KG1 (cell line): ENCODE measurements at regions not wholly inside any gene's neighbourhood (a gene's known extent, or its start where the extent isn't known, plus 50 kb on each side); places are given as distances from the start of the nearest gene placed in this dataset.

Experiments used
- DNase-seq: peaks from one replicate; lab custom pipeline; 2025; lab: John Stamatoyannopoulos, UW

DNA sequence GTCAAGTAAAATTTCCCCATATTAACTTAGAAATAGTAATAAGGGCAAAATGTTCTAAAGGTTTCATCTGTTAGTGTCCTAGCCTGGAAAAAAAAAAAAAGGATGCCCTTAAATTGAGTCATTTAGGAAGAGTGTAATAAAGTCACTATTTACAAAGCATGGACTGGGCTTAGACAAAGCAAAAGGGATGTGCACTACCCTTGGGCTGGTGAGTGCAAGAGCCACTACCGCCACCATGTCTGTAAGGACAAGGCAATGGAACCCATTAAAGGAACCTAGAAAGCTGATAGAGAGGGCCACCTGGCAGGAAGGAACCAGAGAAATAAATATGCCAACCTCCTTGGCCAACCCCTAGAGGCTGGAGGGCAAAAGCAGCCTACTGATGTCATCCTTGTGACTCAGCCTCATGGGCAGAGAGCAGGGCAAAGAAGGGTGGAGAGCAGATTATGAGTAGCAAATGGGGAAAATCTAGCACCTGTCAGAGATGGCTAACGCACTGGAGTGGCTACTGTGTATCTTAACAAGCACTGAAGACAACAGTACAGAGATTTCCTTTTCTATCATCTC is 59.5 kb upstream of the FUT8 start:
- DNase-seq: no peak

DNA sequence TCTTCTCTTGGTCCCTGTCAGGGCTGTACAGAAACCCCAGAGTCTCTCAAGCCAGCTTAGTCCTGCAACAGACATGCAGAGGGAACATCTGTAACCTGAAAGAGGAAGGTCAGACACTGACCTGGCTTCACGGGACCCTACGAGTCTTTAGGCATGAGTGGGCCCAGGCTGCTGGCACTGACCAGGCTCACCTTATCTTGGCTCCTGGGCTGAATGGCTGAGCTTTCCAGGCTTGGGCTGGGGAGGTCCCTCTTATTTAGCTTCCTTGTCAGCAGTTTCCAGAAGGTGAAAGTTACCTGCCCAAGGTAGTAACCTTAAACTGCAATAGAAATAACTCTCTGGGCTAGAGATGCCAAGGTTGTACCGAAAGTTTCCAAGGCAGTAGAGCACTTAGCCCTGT is 58.4 kb upstream of the FUT8 start:
- no peak for DNase-seq

DNA sequence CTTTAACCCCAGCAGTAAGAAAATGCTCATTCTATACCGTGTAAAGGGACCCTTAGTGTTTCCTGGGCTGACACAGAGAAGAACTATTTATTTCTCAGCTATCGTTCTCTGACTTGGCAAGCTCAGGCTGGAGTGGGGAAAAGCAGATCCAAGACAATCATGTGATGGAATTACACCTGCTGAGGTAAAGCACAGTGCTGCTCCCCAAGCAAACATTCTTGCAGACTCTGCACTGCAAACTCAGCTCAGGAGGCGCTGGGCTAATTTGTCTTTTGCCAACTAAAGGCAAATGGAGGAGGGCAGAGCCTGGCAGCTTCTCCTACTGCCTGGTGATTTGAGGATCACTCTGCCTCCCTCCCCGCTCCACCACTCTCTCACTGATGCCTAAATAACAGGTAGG is 57.8 kb upstream of the FUT8 start:
- no peak for DNase-seq

DNA sequence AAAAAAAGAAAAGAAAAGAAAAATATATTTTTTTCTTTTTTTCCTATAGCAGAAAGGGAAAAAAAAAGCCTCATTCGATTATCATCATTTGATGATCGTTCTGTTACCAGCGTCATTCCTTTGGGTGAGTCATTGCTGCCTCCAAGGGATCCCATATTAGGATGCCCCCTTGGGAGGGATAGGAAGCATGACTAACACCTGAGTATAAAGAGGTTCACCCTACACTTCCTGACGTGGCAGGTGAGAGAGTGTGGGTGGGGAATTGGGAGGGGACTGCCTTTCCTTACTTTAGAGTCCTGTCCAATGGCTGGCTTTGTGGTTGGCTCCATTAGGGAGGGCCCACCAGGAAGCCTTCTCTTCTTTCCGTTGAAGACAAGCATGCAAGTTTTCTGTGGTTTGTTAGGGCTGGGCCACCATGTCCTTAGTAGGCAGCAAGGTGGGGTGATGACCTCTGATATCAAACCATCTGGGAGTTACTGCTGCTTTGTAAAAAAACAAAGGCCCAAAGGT is 56.1 kb upstream of the FUT8 start:
- DNase-seq: no peak

DNA sequence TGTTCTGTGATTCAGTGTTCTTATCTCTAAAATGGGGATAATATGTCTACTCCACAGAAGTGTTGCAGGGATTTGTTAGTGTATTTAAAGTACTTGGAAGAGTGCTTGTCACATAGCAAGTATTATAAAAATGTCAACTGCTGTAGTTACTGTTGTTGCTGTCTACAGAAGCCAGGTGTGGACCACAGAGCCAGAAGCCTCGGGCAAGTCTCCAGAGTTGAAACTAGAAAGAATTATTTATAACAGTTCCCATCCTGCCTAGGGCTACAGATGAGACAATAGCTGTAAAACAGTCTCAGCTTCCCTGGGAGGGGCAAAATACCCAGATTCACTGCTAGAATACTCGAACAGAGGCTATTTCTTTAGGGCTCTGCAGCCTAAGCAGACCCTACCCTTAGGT is 55.4 kb upstream of the FUT8 start:
- DNase-seq: no peak

DNA sequence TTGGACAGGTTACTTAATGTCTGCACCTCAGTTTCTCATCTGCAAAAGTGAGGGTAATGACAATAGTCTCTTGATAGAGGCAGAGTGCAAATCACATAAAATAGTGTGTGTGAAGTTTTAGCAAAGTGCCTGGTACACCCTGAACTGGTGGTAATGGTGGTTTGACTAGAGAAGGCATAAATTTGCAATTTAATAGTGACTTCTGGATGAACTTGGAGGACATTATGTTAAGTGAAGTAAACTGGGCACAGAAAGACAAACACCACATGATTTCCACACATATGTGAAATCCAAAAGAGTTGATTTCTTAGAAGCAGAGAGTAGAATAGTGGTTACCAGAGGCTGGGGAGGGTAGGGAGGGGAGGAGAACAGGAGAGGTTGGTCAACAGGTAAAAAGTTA is 54.8 kb upstream of the FUT8 start:
- DNase-seq: no peak

DNA sequence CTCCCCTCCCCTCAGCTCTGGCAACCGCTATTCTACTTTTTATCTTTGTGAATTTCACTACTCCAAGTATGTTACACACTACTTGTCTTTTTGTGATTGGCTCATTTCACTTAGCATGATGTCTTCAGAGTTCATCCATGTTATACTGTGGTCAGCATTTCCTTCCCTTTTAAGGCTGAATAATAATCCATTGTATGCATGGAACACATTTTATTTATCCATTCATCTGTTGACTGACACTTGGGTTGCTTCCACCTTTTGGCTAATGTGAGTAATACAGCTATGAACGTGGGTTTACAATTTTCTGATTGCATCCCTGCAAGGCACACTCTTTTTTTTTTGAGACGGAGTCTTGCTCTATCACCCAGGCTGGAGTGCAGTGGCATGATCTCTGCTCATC is 53.0 kb upstream of the FUT8 start:
- DNase-seq: no peak

DNA sequence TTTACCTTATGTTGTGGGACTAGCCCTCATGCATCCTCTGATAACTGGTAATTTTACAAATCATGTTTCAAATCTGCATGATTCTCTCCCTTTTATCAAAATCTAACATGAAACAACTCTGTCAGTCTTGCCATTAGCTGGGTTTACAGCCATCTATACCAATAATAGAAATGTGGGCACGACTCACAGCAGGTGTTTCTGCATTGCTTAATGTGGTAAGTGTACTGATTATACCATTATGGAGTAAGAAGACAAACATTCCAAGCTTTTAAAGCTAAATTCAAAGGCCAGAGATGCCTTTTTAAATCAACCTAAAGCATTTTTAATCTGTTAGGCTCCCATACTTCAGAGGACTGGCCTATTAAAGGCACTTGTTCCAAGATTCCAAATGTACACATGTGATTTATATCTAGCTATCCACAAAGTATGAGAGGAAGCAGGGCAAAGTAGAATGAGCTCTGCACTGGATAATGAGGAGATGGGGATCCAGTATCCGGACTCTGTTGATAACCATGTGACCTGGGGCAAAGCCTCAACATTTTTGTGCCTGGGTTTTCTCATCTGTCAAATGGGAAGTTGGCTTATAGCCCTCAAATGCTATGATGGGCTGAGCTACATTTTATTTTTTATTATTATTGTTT is 52.3 kb upstream of the FUT8 start:
- no peak for DNase-seq

DNA sequence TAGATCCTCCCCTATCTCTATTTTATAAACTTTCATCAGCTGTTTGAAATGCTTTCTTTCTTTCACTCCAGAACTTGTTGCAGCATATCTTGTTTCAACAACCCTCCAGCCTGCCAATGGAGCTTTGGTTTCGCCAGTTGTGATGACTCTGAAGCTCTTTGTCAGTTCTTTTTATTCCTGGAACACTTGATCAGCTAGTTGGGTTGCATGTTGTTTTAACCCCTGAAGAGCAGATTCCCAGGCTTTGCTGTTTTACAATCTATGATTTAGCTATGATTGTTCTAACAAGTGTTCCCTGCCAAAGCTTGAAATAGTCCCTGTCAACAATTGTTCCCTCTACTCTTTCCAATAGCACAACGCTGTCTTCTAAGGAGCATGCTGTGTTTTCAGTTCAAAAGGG is 50.6 kb upstream of the FUT8 start:
- no peak for DNase-seq
